NCI-H1694 (cell line): ENCODE measurements at regions not wholly inside any gene's neighbourhood (a gene's known extent, or its start where the extent isn't known, plus 50 kb on each side); places are given as distances from the start of the nearest gene placed in this dataset.

Experiments used
- DNase-seq: peaks from one replicate; lab custom pipeline; 2025; lab: John Stamatoyannopoulos, UW

GRCh38 chr9:89883401-89884341 lies 278.9 kb downstream of the GADD45G start:
- no peak for DNase-seq

- DNase-seq, result no peak
Measured at GRCh38 chr9:89884356-89885083, 279.7 kb downstream of the GADD45G start.

GRCh38 chr9:89885156-89885555 lies 280.3 kb downstream of the GADD45G start:
- no peak for DNase-seq

DNA sequence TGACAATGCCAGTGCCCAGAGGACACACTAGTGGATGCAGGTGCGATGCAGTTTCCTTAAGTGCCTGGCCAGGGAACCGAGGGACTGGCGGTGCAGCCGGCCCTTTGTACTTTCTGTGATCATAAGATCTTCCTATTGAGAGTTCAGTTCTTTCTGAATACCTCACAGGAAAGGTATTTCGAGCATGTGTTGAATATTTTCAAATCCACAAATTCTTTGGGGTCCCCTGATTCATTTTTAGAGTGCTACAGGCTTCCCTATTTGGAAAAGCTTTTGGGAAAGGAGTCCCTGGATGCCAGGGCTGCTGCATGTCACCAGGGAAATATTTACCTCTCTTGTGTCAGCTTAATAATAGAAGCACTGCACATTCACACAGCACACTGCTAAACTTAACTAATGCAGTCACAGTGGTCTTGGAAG lies 281.5 kb downstream of the GADD45G start:
- DNase-seq, result no peak

GRCh38 chr9:89887286-89887685 lies 282.5 kb downstream of the GADD45G start:
- DNase-seq, result no peak

- DNase-seq, result no peak
Measured at GRCh38 chr9:89888233-89888632, 283.4 kb downstream of the GADD45G start.

DNA sequence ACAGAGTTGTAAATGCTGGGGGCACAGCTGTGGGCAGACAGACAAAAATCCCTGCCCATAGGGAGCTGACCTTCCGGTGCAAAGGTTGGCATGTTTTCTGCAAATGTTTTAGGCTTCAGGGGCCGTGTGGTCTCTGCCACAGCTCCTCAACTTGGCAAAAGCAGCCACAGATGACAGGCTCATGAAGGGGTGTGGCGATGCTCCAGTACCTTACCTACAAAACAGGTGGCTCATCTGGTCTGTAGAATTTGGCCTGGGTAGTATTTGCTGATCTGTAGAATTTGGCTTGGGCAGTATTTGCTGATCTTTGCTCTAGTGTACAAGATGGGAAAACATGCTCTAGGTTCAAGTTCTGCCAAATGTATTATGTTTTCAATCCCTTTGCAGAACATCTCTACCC lies 283.9 kb downstream of the GADD45G start:
- DNase-seq, result no peak

- no peak for DNase-seq
Measured at GRCh38 chr9:89889865-89890264, 285.1 kb downstream of the GADD45G start.

- DNase-seq, result no peak
Measured at GRCh38 chr9:89890326-89890980, 285.6 kb downstream of the GADD45G start.

DNA sequence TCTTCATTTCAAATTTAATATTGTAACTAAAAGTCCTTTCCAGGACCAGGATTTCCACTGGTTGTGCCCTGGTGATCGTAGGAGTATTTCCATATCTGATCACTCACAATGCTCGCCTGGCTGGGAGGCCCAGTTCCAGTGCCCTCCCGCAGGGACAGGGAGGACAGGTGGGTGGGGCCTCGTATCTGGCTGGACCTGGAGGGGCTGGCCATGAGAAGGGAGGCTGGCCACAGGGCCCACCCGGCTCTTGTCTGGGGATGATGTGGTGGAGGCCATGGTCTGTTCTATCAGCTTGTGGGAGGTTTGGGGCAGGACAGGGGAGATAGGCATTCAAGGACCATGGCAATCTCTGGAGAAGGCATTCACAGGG lies 286.4 kb downstream of the GADD45G start:
- no peak for DNase-seq

DNA sequence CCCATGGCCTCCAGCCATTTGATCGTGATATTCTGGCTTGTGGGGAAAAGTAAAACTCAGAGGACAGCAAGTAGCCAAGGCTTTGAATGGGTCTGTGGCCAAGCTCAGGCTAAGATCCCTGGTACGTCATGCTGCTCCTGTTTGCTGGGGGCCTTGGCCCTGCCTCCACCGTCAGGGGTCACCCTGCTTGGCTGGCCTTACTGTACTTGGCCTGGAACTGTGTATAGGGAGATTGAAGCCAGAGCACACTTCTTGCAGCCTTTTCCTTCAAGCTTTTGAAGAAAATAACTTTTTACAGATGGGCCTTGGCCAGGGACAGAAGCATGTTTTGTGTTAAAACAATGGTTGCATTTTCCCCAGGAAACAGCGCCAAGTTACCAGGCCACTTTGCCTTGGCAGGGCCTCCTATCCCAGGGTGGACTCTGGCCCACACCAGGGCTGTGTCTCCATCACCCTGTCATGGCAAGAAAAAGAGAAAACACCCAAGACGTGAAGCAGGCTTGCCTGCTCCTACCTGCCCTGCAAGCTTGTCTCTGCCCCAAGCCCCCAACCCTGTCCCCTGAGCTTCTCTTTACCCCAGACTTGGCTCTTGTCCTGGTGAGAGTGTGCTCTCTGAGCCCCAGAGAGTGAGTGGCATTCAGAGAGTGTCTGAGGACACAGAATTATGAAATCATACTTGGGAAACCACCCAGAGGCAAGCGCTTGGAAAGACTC lies 286.9 kb downstream of the GADD45G start:
- no peak for DNase-seq

- DNase-seq, result no peak
Measured at GRCh38 chr9:89892920-89893319, 288.1 kb downstream of the GADD45G start.

- no peak for DNase-seq
Measured at GRCh38 chr9:89893886-89894285, 289.1 kb downstream of the GADD45G start.

GRCh38 chr9:89896806-89897340 lies 292.1 kb downstream of the GADD45G start:
- DNase-seq, result no peak

- DNase-seq, result no peak
Measured at GRCh38 chr9:89899573-89899972, 294.8 kb downstream of the GADD45G start.

DNA sequence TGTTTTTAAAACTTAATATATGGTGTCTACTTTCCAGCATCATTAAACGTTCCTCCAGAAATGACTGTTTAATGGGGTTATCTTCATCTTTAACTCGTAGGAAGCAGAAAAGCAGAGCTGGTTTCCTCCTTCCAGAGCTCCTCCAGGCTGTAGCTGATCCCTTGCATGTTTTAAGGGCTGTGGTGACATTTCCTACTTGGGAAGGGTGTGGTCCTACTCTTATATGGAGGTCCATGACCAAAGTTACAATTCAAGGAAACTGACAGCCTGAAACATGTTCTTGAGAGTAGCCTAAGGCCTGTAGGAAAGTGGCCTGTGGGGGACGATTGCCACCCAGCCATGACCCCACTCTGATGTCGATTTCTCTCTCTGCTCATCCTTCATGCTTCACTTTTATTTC lies 297.1 kb downstream of the GADD45G start:
- DNase-seq, result no peak

DNA sequence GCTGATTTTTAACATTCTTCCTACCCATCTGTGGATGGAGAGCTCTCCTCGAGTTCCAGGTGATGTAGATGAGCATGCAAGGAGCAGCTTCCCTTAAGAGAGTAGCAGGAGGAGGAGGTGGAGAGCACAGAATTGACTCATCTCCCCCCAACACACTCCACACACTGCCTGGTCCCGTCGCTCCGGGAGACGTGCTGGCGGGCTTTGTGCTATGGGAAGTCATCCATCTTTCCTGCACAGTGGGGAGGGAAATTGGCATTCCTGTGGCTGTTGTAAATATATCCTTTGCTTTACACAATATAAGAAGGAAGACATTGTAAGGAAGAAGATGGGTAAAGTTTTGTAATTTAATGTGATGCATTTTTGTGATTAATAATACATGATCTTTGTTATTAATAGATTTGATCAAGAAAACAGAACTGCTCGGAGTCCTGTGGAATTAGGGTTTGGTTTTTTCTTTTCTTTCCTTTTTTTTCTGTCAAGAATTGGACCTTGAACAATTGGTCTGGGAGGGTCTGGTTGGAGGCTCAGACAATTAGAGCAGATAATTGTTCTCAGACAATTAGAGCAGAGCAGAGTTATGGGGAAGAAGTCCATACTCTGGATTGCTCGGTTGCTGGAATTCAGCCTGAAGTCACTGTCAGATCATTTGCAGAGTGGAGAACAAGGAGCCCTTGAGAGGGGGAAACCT lies 297.8 kb downstream of the GADD45G start:
- DNase-seq, result no peak

- DNase-seq, result no peak
Measured at GRCh38 chr9:89903141-89903475, 298.3 kb downstream of the GADD45G start.

DNA sequence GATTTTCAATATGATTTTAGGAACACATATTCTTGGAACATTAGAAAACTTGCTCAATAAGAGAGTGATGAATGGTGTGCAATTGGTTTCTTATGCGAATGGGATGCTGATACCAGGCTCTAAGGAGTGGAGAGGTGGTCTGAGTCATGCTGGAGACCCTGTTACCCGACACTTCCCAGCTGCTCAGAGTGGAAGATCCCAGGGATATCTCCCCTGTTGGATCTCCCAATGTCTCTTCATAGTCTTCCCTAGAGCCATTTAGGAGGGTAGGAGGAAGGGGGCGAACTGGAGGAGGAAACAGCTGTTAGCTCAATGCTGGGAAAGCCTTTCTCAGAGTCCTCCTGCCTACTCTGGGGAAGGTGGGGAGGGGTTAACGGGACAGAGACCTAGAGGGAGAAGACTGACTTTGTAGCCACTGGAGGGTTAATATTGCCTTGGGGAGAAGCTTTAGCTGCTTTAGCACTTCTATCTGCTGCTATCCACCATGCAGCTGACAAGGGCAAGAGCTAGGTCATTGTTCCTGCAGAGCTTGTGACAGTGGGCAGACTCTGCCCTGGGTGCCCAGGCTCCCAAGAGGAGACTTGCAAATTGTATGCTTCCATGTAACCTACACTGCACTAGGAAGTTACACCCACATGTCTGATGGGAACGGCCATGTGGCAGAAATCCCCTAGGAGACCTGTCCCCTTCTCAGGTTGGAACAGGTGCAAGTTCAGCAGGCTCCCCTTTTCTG lies 301.0 kb downstream of the GADD45G start:
- no peak for DNase-seq

GRCh38 chr9:89911721-89912604 lies 307.2 kb downstream of the GADD45G start:
- no peak for DNase-seq
